ENCODE measurements at regions not wholly inside any gene's neighbourhood (a gene's known extent, or its start where the extent isn't known, plus 50 kb on each side); places are given as distances from the start of the nearest gene placed in this dataset.
"Not testable (repeated sequence)": the region's sequence is repeated elsewhere in the genome, so short reads cannot be mapped to it uniquely, and the experiment has no call there.

GRCh38 chr13:54614726-54615125 is 1586.1 kb downstream of the OLFM4 start:
- TF ChIP-seq, protein P1, sequence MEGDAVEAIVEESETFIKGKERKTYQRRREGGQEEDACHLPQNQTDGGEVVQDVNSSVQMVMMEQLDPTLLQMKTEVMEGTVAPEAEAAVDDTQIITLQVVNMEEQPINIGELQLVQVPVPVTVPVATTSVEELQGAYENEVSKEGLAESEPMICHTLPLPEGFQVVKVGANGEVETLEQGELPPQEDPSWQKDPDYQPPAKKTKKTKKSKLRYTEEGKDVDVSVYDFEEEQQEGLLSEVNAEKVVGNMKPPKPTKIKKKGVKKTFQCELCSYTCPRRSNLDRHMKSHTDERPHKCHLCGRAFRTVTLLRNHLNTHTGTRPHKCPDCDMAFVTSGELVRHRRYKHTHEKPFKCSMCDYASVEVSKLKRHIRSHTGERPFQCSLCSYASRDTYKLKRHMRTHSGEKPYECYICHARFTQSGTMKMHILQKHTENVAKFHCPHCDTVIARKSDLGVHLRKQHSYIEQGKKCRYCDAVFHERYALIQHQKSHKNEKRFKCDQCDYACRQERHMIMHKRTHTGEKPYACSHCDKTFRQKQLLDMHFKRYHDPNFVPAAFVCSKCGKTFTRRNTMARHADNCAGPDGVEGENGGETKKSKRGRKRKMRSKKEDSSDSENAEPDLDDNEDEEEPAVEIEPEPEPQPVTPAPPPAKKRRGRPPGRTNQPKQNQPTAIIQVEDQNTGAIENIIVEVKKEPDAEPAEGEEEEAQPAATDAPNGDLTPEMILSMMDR (IDR thresholded peaks at IDR 0.05; ENCODE audit: low read depth, low read length, missing control alignments) = no peak
- no peak overlapping the region for H3K4me3 ChIP-seq (ENCODE audit: low read depth, low read length)
- H3K36me3 ChIP-seq (replicated peaks) = no peaks in the 10 kb centered on the region
- in situ Hi-C loops (cut with HindIII; ENCODE audit: low pct_ligation_motif_present, low sequenced_read_pairs) = no loop called here
- no peak overlapping the region for H3K27ac ChIP-seq
- no peaks in the 10 kb centered on the region for H3K27me3 ChIP-seq (replicated peaks)
- DNase-seq = no peak

GRCh38 chr13:54626504-54626903 is 1597.9 kb downstream of the OLFM4 start:
- H3K36me3 ChIP-seq (replicated peaks); DNase-seq; H3K27ac ChIP-seq; H3K27me3 ChIP-seq (replicated peaks); H3K4me3 ChIP-seq (ENCODE audit: low read depth, low read length); in situ Hi-C loops (cut with HindIII; ENCODE audit: low pct_ligation_motif_present, low sequenced_read_pairs): not testable (repeated sequence)

- TF ChIP-seq, protein P1 (IDR thresholded peaks at IDR 0.05; ENCODE audit: low read depth, low read length, missing control alignments) = no peak
- no peak overlapping the region for H3K4me3 ChIP-seq (ENCODE audit: low read depth, low read length)
- no peak for DNase-seq
- H3K27ac ChIP-seq = no peak overlapping the region
- no peaks in the 10 kb centered on the region for H3K27me3 ChIP-seq (replicated peaks)
- H3K36me3 ChIP-seq (replicated peaks) = no peaks in the 10 kb centered on the region
- in situ Hi-C loops (cut with HindIII; ENCODE audit: low pct_ligation_motif_present, low sequenced_read_pairs) = no loop called here
Observed at GRCh38 chr13:54627646-54628372, 1599.2 kb downstream of the OLFM4 start.

DNA sequence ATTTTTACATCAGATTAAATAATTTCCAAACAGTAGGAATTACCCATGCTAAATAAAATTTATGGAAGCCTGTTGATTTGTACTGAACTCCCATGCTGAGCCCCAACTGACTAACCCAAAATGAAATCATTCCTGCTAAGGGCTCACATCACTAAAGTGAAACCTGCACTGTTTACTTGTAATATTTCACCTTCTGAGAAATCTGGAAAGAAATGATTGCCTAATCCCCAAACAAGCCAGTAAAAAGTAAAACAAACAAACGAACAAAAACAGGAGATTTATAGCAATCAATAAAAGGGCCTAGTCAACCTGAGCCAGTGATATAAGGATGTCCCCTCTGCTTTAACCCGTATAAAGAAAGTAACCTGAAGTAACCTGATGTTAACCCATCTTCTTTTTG is 1599.8 kb downstream of the OLFM4 start:
- Histone ChIP-seq H3K27me3 (replicated peaks) (no peaks in the 10 kb centered on the region), H3K27ac (no peak overlapping the region), H3K4me3 (ENCODE audit: low read depth, low read length) (no peak overlapping the region), H3K36me3 (replicated peaks) (no peaks in the 10 kb centered on the region)
- DNase-seq = no peak
- TF ChIP-seq, protein P1 (IDR thresholded peaks at IDR 0.05; ENCODE audit: low read depth, low read length, missing control alignments) = no peak
- in situ Hi-C loops (cut with HindIII; ENCODE audit: low pct_ligation_motif_present, low sequenced_read_pairs) = no loop called here

DNA sequence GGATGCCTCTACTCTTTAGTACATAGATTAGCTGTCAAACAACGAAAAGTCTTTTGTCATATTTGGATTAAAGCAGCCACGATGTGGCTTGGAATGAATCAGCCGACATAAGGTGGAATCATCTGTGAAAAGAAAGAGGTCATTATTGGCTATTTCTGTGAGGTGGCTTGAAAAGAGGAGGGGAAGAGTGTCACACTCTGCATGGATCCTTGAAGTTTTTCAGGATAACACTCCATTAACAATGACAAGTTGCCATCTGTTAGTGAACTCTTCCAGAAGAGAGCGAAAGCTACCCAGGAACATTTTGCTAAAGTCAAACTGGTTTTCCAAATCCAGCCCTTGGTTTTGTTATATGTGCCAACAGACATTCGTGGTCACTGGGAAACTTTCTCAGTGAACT is 1604.8 kb downstream of the OLFM4 start:
- no peak for DNase-seq
- H3K4me3 ChIP-seq (ENCODE audit: low read depth, low read length) = no peak overlapping the region
- H3K27me3 ChIP-seq (replicated peaks) = no peaks in the 10 kb centered on the region
- no peaks in the 10 kb centered on the region for H3K36me3 ChIP-seq (replicated peaks)
- TF ChIP-seq, protein P1 (IDR thresholded peaks at IDR 0.05; ENCODE audit: low read depth, low read length, missing control alignments) = no peak
- no peak overlapping the region for H3K27ac ChIP-seq
- in situ Hi-C loops (cut with HindIII; ENCODE audit: low pct_ligation_motif_present, low sequenced_read_pairs) = no loop called here

- Histone ChIP-seq H3K36me3 (replicated peaks) (no peaks in the 10 kb centered on the region), H3K4me3 (ENCODE audit: low read depth, low read length) (no peak overlapping the region), H3K27ac (no peak overlapping the region), H3K27me3 (replicated peaks) (no peaks in the 10 kb centered on the region)
- DNase-seq = no peak
- TF ChIP-seq, protein P1 (IDR thresholded peaks at IDR 0.05; ENCODE audit: low read depth, low read length, missing control alignments) = no peak
- in situ Hi-C loops (cut with HindIII; ENCODE audit: low pct_ligation_motif_present, low sequenced_read_pairs) = no loop called here
Observed at GRCh38 chr13:54636231-54636630, 1607.6 kb downstream of the OLFM4 start.
